ENCODE measurements at regions not wholly inside any gene's neighbourhood (a gene's known extent, or its start where the extent isn't known, plus 50 kb on each side); places are given as distances from the start of the nearest gene placed in this dataset.

DNA sequence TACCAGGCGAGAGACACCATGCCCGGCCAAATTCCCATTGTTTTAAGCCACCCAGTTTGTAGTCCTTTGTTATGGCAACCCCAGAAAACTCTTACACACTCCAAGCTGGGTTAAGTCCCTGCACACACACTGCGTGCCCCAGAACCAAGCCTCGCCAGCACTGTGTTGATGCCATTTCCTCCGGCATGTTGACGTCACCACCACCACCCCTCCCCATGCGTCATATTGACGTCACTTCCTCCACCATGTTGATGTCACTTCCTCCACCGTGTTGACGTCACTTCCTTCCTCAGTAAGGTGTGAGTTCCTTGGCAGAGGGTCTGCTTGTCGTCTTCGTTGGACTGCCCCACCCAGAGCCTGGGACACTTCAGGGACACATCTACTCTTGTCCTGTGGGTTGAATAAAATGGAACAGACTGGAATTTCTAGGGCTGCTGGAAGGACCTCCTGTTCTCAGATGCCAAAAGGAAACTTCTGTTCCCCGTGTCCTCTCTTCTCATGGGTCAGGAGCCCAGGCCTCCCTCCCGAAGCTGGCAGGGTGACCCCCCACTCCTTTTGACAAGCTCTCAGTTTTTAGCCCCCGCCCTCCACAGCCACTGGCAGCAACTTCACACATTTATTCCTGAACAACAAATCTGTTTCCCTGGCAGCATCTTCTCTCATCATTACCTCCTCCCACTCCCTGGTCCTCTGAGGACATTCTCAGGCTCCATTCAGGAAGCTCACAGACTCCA is 643.3 kb downstream of the NPHP4 start:
- WGBS, 2 experiments = 92 to 94% methylated on average over 15 of the region's 15 CpGs
- Histone ChIP-seq H3K27ac (ENCODE audit: insufficient read depth, low read depth, low read length, poor library complexity, severe bottlenecking) (no peak overlapping the region), H3K27me3 (ENCODE audit: control insufficient read depth, insufficient read depth, low read length, poor library complexity, severe bottlenecking) (no peaks in the 10 kb centered on the region), H3K4me3 (ENCODE audit: insufficient read depth, low read depth, low read length) (no peak overlapping the region), H3K4me1 (ENCODE audit: control insufficient read depth, insufficient read depth, low read length) (no peaks in the 10 kb centered on the region), H3K9me3 (ENCODE audit: control insufficient read depth, low read length) (no peaks in the 10 kb centered on the region), H3K36me3 (ENCODE audit: control insufficient read depth, insufficient read depth, low read length) (no peaks in the 10 kb centered on the region)

DNA sequence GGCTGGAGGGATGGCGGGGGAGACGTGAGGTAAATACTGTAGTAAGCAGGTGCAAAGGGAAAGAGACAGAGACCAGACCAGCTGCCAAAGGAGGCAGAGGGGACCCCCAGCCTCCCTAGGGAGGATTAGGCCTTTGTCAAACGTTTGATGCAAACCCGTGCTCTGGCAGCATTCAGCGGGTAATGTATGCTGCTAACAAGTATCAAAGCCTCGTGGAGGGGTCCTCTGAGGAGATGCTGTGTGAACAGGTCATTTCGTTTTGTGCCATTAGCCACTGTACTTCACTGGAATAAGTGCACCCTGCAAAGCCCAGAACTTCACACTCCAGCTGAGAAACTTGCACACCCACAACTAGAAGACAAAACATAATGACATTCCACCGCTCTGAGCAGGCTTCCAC is 644.5 kb downstream of the NPHP4 start:
- H3K4me3 ChIP-seq (ENCODE audit: insufficient read depth, low read depth, low read length) = no peak overlapping the region
- 88 to 90% methylated on average over 8 of the region's 8 CpGs for WGBS, 2 experiments
- H3K4me1 ChIP-seq (ENCODE audit: control insufficient read depth, insufficient read depth, low read length) = no peaks in the 10 kb centered on the region
- H3K36me3 ChIP-seq (ENCODE audit: control insufficient read depth, insufficient read depth, low read length) = no peaks in the 10 kb centered on the region
- H3K27me3 ChIP-seq (ENCODE audit: control insufficient read depth, insufficient read depth, low read length, poor library complexity, severe bottlenecking) = no peaks in the 10 kb centered on the region
- no peaks in the 10 kb centered on the region for H3K9me3 ChIP-seq (ENCODE audit: control insufficient read depth, low read length)
- no peak overlapping the region for H3K27ac ChIP-seq (ENCODE audit: insufficient read depth, low read depth, low read length, poor library complexity, severe bottlenecking)

DNA sequence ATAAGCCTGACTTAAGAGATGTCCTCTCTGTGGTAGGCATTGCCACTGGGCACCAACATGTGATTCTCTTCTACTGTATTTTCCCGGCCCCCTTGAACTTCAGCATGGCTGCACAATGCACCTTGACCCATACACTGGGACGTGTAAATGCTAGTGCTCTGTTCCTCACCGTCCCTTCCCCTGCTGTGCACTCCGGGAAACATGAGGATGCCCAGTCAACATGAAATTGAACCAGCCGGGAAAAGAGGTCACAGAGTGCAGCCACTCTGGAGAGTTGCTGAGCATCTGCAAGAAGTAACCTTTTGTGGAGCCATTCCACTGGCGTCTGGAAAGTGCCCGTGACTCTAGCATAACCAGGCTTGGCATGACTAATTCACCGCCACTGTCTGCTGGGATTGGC is 646.7 kb downstream of the NPHP4 start:
- no peaks in the 10 kb centered on the region for H3K9me3 ChIP-seq (ENCODE audit: control insufficient read depth, low read length)
- no peaks in the 10 kb centered on the region for H3K27me3 ChIP-seq (ENCODE audit: control insufficient read depth, insufficient read depth, low read length, poor library complexity, severe bottlenecking)
- no peak overlapping the region for H3K4me3 ChIP-seq (ENCODE audit: insufficient read depth, low read depth, low read length)
- no peaks in the 10 kb centered on the region for H3K36me3 ChIP-seq (ENCODE audit: control insufficient read depth, insufficient read depth, low read length)
- H3K4me1 ChIP-seq (ENCODE audit: control insufficient read depth, insufficient read depth, low read length) = no peaks in the 10 kb centered on the region
- H3K27ac ChIP-seq (ENCODE audit: insufficient read depth, low read depth, low read length, poor library complexity, severe bottlenecking) = no peak overlapping the region
- 91 to 93% methylated on average over 8 of the region's 8 CpGs for WGBS, 2 experiments

DNA sequence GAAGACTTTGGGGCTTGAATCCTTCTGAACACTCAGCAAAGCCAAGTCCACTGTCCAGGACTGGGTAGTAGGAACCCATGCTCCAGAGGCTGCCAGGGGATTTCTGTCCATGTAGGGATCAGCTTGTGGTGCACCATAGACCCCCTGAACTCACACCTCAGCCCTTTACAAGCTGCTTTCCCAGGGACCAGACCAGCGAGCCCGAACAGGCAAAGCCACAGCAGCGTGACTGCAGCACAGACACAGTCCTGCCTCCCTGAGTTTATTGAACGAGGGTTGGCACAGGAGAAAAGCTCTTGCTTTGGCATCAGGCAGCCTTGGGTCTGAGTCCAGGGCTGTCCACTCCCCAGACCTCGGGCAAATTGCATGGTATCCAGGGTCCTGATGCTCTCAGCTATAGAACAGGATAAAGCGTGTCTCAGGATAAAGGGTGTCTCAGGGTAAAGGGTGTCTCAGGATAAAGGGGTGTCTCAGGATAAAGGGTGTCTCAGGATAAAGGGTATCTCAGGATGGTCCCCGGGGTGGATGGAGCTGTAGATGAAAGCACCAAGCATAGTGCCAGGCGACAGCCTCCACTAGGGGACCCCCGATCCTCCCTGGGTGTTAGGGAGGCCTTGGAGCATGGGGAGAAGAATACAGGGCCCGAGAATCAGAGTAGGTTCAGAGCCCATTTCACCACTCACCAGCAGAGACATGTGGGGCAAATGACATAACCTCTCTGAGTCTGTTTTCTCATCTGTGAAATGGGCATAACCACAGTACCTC is 648.8 kb downstream of the NPHP4 start:
- no peaks in the 10 kb centered on the region for H3K36me3 ChIP-seq (ENCODE audit: control insufficient read depth, insufficient read depth, low read length)
- no peaks in the 10 kb centered on the region for H3K27me3 ChIP-seq (ENCODE audit: control insufficient read depth, insufficient read depth, low read length, poor library complexity, severe bottlenecking)
- H3K27ac ChIP-seq (ENCODE audit: insufficient read depth, low read depth, low read length, poor library complexity, severe bottlenecking) = no peak overlapping the region
- no peak overlapping the region for H3K4me3 ChIP-seq (ENCODE audit: insufficient read depth, low read depth, low read length)
- H3K4me1 ChIP-seq (ENCODE audit: control insufficient read depth, insufficient read depth, low read length) = no peaks in the 10 kb centered on the region
- WGBS, 2 experiments = 92 to 93% methylated on average over 10 of the region's 10 CpGs
- no peaks in the 10 kb centered on the region for H3K9me3 ChIP-seq (ENCODE audit: control insufficient read depth, low read length)

DNA sequence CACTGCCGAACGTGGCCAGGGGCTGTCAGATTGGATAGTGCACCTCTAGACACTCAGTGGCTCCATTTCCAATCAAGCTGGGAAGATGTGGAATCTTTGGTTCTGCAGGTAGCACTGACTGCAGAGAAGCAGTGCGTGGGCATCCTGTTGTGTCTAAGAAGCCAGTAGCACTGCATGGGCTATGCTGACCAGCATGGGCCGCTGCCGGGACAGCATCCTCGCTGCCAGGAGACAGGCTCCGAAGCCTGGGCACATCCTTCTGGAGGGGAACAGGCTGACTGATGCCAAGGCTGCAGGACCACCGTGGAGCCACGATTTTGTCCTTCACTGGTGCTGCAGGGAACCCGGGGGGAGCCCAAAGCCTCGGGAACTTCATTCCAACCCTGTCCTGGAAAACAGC is 649.4 kb downstream of the NPHP4 start:
- H3K4me1 ChIP-seq (ENCODE audit: control insufficient read depth, insufficient read depth, low read length) = no peaks in the 10 kb centered on the region
- H3K36me3 ChIP-seq (ENCODE audit: control insufficient read depth, insufficient read depth, low read length) = no peaks in the 10 kb centered on the region
- WGBS, 2 experiments = 94 to 95% methylated on average over 11 of the region's 11 CpGs
- no peaks in the 10 kb centered on the region for H3K9me3 ChIP-seq (ENCODE audit: control insufficient read depth, low read length)
- H3K27me3 ChIP-seq (ENCODE audit: control insufficient read depth, insufficient read depth, low read length, poor library complexity, severe bottlenecking) = no peaks in the 10 kb centered on the region
- H3K27ac ChIP-seq (ENCODE audit: insufficient read depth, low read depth, low read length, poor library complexity, severe bottlenecking) = no peak overlapping the region
- H3K4me3 ChIP-seq (ENCODE audit: insufficient read depth, low read depth, low read length) = no peak overlapping the region

DNA sequence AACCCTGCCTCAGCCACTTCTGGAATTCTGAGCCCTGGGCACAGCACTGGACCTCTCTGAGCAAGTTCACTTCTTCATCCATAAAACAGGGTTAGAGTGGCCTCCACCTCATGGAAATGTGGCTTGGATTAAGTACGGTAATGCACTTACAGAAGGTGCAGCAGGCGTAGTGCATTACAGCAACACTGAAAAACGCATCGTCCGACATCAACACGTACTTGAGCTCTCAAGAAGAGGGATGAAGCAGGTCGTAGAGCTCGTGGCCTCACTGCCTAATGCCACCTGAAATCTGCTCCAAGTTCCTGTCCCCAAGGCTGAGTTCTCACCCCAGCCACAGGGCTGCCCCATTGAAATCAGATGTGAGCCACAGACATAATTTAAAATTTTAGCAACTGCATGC is 650.1 kb downstream of the NPHP4 start:
- WGBS, 2 experiments = 93 to 96% methylated on average over 8 of the region's 8 CpGs
- no peak overlapping the region for H3K4me3 ChIP-seq (ENCODE audit: insufficient read depth, low read depth, low read length)
- no peak overlapping the region for H3K27ac ChIP-seq (ENCODE audit: insufficient read depth, low read depth, low read length, poor library complexity, severe bottlenecking)
- H3K27me3 ChIP-seq (ENCODE audit: control insufficient read depth, insufficient read depth, low read length, poor library complexity, severe bottlenecking) = no peaks in the 10 kb centered on the region
- H3K36me3 ChIP-seq (ENCODE audit: control insufficient read depth, insufficient read depth, low read length) = no peaks in the 10 kb centered on the region
- no peaks in the 10 kb centered on the region for H3K9me3 ChIP-seq (ENCODE audit: control insufficient read depth, low read length)
- no peaks in the 10 kb centered on the region for H3K4me1 ChIP-seq (ENCODE audit: control insufficient read depth, insufficient read depth, low read length)

DNA sequence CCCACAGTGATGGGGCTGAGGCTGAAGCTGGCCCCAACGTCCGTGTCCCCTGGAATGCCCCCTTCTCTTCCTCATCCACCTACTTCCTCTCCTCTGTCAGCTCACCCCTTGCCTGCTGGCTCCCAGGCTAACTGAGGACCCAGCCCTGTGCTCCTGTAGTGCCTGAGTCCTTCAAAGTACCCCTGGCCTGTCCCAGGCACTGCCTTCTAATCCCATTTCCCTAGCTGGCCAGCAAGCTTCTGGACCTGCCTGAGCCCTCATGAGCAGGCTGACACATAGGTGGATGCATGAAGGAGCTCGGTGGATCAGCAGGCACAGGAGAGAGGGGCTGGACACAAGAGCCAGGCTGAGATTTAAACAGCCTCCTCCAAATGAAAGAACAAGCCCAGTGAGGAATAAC is 650.8 kb downstream of the NPHP4 start:
- no peaks in the 10 kb centered on the region for H3K36me3 ChIP-seq (ENCODE audit: control insufficient read depth, insufficient read depth, low read length)
- no peak overlapping the region for H3K4me3 ChIP-seq (ENCODE audit: insufficient read depth, low read depth, low read length)
- 90 to 93% methylated on average over 3 of the region's 3 CpGs for WGBS, 2 experiments
- H3K4me1 ChIP-seq (ENCODE audit: control insufficient read depth, insufficient read depth, low read length) = no peaks in the 10 kb centered on the region
- no peaks in the 10 kb centered on the region for H3K27me3 ChIP-seq (ENCODE audit: control insufficient read depth, insufficient read depth, low read length, poor library complexity, severe bottlenecking)
- no peaks in the 10 kb centered on the region for H3K9me3 ChIP-seq (ENCODE audit: control insufficient read depth, low read length)
- no peak overlapping the region for H3K27ac ChIP-seq (ENCODE audit: insufficient read depth, low read depth, low read length, poor library complexity, severe bottlenecking)

DNA sequence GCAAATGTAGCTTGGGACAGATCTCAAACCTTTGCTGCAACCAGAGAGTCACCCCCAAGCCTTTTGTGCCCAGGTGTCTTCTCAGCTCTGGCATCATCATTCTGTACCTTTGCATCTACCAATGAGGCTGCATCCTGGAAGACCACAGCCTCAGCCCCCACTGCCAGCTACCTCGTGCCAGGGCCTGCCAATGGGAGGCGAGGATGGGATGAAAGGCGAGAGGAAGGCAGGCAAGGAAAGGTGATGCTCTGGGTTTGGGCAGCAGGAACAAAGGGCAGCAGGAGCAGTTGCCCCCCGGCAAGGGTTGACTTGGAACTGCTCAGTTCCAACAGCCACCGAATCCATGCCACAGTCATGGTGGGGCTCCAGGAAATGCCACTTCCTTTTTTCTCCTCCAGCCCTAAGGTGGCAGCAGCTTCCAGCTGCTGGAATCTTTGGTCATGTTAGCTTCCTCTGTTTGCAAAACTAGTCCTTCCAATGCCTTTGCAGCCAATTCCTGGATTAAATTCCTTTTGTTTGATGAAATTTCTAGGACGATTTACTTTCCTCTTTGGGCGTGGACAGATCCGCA is 651.6 kb downstream of the NPHP4 start:
- Histone ChIP-seq H3K9me3 (ENCODE audit: control insufficient read depth, low read length) (no peaks in the 10 kb centered on the region), H3K36me3 (ENCODE audit: control insufficient read depth, insufficient read depth, low read length) (no peaks in the 10 kb centered on the region), H3K27ac (ENCODE audit: insufficient read depth, low read depth, low read length, poor library complexity, severe bottlenecking) (no peak overlapping the region), H3K4me3 (ENCODE audit: insufficient read depth, low read depth, low read length) (no peak overlapping the region), H3K27me3 (ENCODE audit: control insufficient read depth, insufficient read depth, low read length, poor library complexity, severe bottlenecking) (no peaks in the 10 kb centered on the region), H3K4me1 (ENCODE audit: control insufficient read depth, insufficient read depth, low read length) (no peaks in the 10 kb centered on the region)
- WGBS, 2 experiments = 93 to 95% methylated on average over 8 of the region's 8 CpGs

DNA sequence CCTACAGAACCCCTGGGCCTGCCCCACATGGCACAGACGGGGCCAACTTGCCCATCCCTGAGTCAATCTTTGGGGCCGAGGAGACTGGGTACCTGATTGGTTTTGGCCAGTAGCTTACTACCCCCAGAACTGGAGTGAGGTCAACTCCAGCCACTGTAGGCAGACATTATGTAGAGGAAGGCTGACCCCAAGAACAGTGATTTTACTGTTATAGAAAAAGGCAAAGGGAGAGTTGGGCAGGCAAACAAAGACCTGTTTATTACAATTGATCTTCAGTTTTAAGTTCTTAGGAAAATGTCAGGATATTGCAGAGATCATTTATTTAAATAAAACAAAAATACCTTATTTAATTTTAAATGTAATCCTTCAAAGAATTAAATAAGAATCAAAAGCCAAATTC is 653.8 kb downstream of the NPHP4 start:
- H3K27ac ChIP-seq (ENCODE audit: insufficient read depth, low read depth, low read length, poor library complexity, severe bottlenecking) = no peak overlapping the region
- no peaks in the 10 kb centered on the region for H3K9me3 ChIP-seq (ENCODE audit: control insufficient read depth, low read length)
- no peaks in the 10 kb centered on the region for H3K36me3 ChIP-seq (ENCODE audit: control insufficient read depth, insufficient read depth, low read length)
- WGBS, 2 experiments = 97 to 98% methylated on average over 2 of the region's 2 CpGs
- H3K4me1 ChIP-seq (ENCODE audit: control insufficient read depth, insufficient read depth, low read length) = no peaks in the 10 kb centered on the region
- H3K4me3 ChIP-seq (ENCODE audit: insufficient read depth, low read depth, low read length) = no peak overlapping the region
- no peaks in the 10 kb centered on the region for H3K27me3 ChIP-seq (ENCODE audit: control insufficient read depth, insufficient read depth, low read length, poor library complexity, severe bottlenecking)

DNA sequence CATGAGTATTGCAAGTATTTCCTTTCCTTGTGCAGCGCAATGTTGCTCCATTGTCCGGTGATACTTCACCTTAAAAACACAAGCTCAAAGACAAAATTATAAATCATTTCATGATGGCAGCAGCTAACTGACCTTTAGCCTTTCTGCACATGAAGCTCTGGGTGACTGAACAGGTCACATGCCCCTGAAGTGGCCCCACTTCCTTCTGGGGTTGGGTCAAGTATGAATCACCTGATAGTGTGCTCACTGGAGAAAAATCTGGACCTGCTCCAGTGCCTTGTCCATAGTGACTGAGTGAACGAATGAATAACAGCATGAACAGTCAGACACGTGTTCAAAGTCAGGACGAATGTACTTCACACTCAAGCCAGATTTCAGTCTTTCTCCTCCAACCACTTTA is 658.9 kb downstream of the NPHP4 start:
- H3K27me3 ChIP-seq (ENCODE audit: control insufficient read depth, insufficient read depth, low read length, poor library complexity, severe bottlenecking) = no peaks in the 10 kb centered on the region
- WGBS, 2 experiments = 93 to 97% methylated on average over 5 of the region's 5 CpGs
- no peak overlapping the region for H3K4me3 ChIP-seq (ENCODE audit: insufficient read depth, low read depth, low read length)
- no peak overlapping the region for H3K27ac ChIP-seq (ENCODE audit: insufficient read depth, low read depth, low read length, poor library complexity, severe bottlenecking)
- no peaks in the 10 kb centered on the region for H3K4me1 ChIP-seq (ENCODE audit: control insufficient read depth, insufficient read depth, low read length)
- no peaks in the 10 kb centered on the region for H3K9me3 ChIP-seq (ENCODE audit: control insufficient read depth, low read length)
- H3K36me3 ChIP-seq (ENCODE audit: control insufficient read depth, insufficient read depth, low read length) = no peaks in the 10 kb centered on the region

Data from ectodermal cell (in vitro differentiated cells).